ENCODE measurements at regions not wholly inside any gene's neighbourhood (a gene's known extent, or its start where the extent isn't known, plus 50 kb on each side); places are given as distances from the start of the nearest gene placed in this dataset.

GRCh38 chr14:71725922-71726579, 206.2 kb upstream of the RGS6 start:
- intact Hi-C loops (cut with DNase I): no loop called here
- DNase-seq: no peak
- ATAC-seq: no peak

GRCh38 chr14:71726580-71727021, 205.6 kb upstream of the RGS6 start:
- no peaks in the 10 kb centered on the region for H3K9me3 ChIP-seq
- no peaks in the 10 kb centered on the region for H3K4me1 ChIP-seq
- intact Hi-C loops (cut with DNase I): no loop called here
- H3K36me3 ChIP-seq: peaks cover 36% of the 10 kb centered on the region
- peak; percentile 65 for ATAC-seq
- TF ChIP-seq CTCF (IDR thresholded peaks at IDR 0.05): no peak
- H3K27ac ChIP-seq: no peak overlapping the region
- no peak overlapping the region for H3K4me3 ChIP-seq
- no peaks in the 10 kb centered on the region for H3K27me3 ChIP-seq
- no peak for DNase-seq

More at GRCh38 chr14:71725922-71726579, 206.2 kb upstream of the RGS6 start:
- H3K27ac ChIP-seq: no peak overlapping the region
- H3K4me1 ChIP-seq: no peaks in the 10 kb centered on the region
- peaks cover 33% of the 10 kb centered on the region for H3K36me3 ChIP-seq
- no peaks in the 10 kb centered on the region for H3K27me3 ChIP-seq
- H3K4me3 ChIP-seq: no peak overlapping the region
- no peaks in the 10 kb centered on the region for H3K9me3 ChIP-seq
- no peak for TF ChIP-seq CTCF (IDR thresholded peaks at IDR 0.05)

GRCh38 chr14:71728386-71728785, 203.8 kb upstream of the RGS6 start:
- no peak for ATAC-seq
- Histone ChIP-seq H3K27me3 (no peaks in the 10 kb centered on the region), H3K36me3 (peaks cover 36% of the 10 kb centered on the region), H3K4me3 (no peak overlapping the region), H3K4me1 (no peaks in the 10 kb centered on the region), H3K27ac (no peak overlapping the region), H3K9me3 (no peaks in the 10 kb centered on the region)
- no peak for DNase-seq
- no peak for TF ChIP-seq CTCF (IDR thresholded peaks at IDR 0.05)
- intact Hi-C loops (cut with DNase I): no loop called here

GRCh38 chr14:71729596-71729995, 202.6 kb upstream of the RGS6 start:
- Histone ChIP-seq H3K27me3 (no peaks in the 10 kb centered on the region), H3K36me3 (peaks cover 38% of the 10 kb centered on the region), H3K4me1 (no peaks in the 10 kb centered on the region), H3K9me3 (no peaks in the 10 kb centered on the region), H3K27ac (no peak overlapping the region), H3K4me3 (no peak overlapping the region)
- DNase-seq (no peak), ATAC-seq (no peak)
- intact Hi-C loops (cut with DNase I): no loop called here
- TF ChIP-seq CTCF (IDR thresholded peaks at IDR 0.05): no peak

- intact Hi-C loops (cut with DNase I): no loop called here
- no peak overlapping the region for H3K27ac ChIP-seq
- TF ChIP-seq CTCF (IDR thresholded peaks at IDR 0.05): no peak
- ATAC-seq: no peak
- H3K9me3 ChIP-seq: no peaks in the 10 kb centered on the region
- H3K4me1 ChIP-seq: no peaks in the 10 kb centered on the region
- no peak overlapping the region for H3K4me3 ChIP-seq
- DNase-seq: no peak
- H3K27me3 ChIP-seq: no peaks in the 10 kb centered on the region
- peaks cover 35% of the 10 kb centered on the region for H3K36me3 ChIP-seq
Measured at GRCh38 chr14:71730471-71730870, 201.8 kb upstream of the RGS6 start.

- no peak for ATAC-seq
- Histone ChIP-seq H3K27ac (no peak overlapping the region), H3K27me3 (no peaks in the 10 kb centered on the region), H3K9me3 (no peaks in the 10 kb centered on the region), H3K4me1 (no peaks in the 10 kb centered on the region), H3K36me3 (peaks cover 41% of the 10 kb centered on the region), H3K4me3 (no peak overlapping the region)
- intact Hi-C loops (cut with DNase I): no loop called here
- no peak for DNase-seq
- TF ChIP-seq CTCF (IDR thresholded peaks at IDR 0.05): no peak
Measured at GRCh38 chr14:71731096-71731495, 201.1 kb upstream of the RGS6 start.

All from upper lobe of right lung (tissue), 1 donor.